ENCODE measurements at regions not wholly inside any gene's neighbourhood (a gene's known extent, or its start where the extent isn't known, plus 50 kb on each side); places are given as distances from the start of the nearest gene placed in this dataset.
"Not testable (repeated sequence)": the region's sequence is repeated elsewhere in the genome, so short reads cannot be mapped to it uniquely, and the experiment has no call there.

- not testable (repeated sequence) for DNase-seq; H3K27me3 ChIP-seq (ENCODE audit: control insufficient read depth, insufficient read depth, low read length); H3K36me3 ChIP-seq (replicated peaks; ENCODE audit: control insufficient read depth, insufficient read depth, low read length); H3K4me3 ChIP-seq (ENCODE audit: insufficient read depth, low read depth, low read length)
Observed at GRCh38 chr12:131322460-131322859, 368.8 kb downstream of the ADGRD1 start.

DNA sequence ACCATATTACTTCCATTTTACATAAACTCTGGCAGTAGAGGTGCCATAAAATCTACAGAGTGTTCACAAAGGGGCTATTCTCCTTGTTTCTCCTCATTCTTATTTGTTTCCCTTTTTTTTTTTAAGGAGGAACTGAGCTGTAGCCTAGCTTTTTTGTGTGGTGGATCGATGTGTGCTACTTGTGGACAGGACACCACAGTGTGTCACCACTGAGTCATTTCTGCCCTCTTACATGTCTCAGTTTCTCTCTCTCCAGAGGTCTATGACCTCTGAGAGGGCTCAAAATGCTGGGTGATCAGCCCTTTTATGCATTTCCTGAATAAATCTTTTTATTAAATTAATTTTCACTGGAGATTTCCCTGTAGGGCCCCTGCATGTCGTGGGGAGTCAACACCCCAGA, 370.2 kb downstream of the ADGRD1 start:
- DNase-seq: no peak
- no peak overlapping the region for H3K4me3 ChIP-seq (ENCODE audit: insufficient read depth, low read depth, low read length)
- H3K36me3 ChIP-seq (replicated peaks; ENCODE audit: control insufficient read depth, insufficient read depth, low read length): no peaks in the 10 kb centered on the region
- no peaks in the 10 kb centered on the region for H3K27me3 ChIP-seq (ENCODE audit: control insufficient read depth, insufficient read depth, low read length)

DNA sequence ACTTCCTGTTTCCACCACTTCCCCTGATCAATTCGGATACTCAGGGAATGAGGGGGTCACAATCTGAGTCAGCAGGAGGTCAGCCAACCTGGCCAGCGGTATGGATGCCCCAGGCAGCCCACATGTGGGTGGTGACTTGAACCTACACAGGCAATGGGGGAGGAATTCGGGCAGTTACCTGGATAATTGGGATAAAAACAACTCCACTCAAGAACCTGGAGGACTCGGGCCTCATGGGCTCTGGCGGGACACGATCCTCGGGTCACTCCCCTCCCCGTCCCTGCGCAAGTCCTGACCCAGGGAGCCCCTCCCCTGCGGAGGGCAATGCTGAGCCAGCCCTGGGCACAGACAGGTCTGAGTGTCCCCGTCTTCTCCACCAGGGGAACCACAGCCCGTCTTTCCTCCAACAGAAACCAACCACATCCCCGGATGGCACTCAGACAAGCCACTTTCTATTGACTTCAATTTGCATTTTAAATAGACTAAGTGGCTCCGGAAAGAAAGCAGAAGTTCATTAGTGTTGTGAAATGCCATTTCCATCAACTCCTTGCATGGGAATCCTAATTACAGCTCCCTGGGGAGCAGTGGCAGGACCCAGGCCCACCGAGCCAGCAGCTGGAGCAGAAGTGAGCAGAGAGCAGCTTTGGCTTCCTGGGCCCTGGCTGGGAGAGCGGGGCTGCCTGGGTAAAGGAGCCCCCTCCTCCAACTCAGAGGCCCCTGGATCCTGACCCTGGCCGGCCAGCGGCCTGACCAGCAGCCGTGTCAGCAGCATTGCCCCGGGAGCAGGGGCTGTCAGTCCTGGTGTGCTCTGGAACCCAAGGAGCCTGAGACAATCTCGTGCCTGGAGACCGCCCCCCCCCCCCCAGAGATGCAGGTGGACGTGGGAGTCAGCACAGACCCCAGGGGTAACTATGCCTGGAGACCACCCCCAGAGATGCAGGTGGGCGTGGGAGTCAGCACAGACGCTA, 374.1 kb downstream of the ADGRD1 start:
- no peaks in the 10 kb centered on the region for H3K36me3 ChIP-seq (replicated peaks; ENCODE audit: control insufficient read depth, insufficient read depth, low read length)
- peak; percentile 86 for DNase-seq
- H3K4me3 ChIP-seq (ENCODE audit: insufficient read depth, low read depth, low read length): no peak overlapping the region
- no peaks in the 10 kb centered on the region for H3K27me3 ChIP-seq (ENCODE audit: control insufficient read depth, insufficient read depth, low read length)

GRCh38 chr12:131328861-131329845, 375.4 kb downstream of the ADGRD1 start:
- H3K4me3 ChIP-seq (ENCODE audit: insufficient read depth, low read depth, low read length); H3K36me3 ChIP-seq (replicated peaks; ENCODE audit: control insufficient read depth, insufficient read depth, low read length); DNase-seq; H3K27me3 ChIP-seq (ENCODE audit: control insufficient read depth, insufficient read depth, low read length): not testable (repeated sequence)

- H3K27me3 ChIP-seq (ENCODE audit: control insufficient read depth, insufficient read depth, low read length): no peaks in the 10 kb centered on the region
- H3K36me3 ChIP-seq (replicated peaks; ENCODE audit: control insufficient read depth, insufficient read depth, low read length): no peaks in the 10 kb centered on the region
- no peak overlapping the region for H3K4me3 ChIP-seq (ENCODE audit: insufficient read depth, low read depth, low read length)
- DNase-seq: no peak
Observed at GRCh38 chr12:131330106-131330815, 376.6 kb downstream of the ADGRD1 start.

- Histone ChIP-seq H3K27me3 (ENCODE audit: control insufficient read depth, insufficient read depth, low read length) (no peaks in the 10 kb centered on the region), H3K4me3 (ENCODE audit: insufficient read depth, low read depth, low read length) (no peak overlapping the region), H3K36me3 (replicated peaks; ENCODE audit: control insufficient read depth, insufficient read depth, low read length) (no peaks in the 10 kb centered on the region)
- no peak for DNase-seq
Observed at GRCh38 chr12:131331148-131331750, 377.5 kb downstream of the ADGRD1 start.

DNA sequence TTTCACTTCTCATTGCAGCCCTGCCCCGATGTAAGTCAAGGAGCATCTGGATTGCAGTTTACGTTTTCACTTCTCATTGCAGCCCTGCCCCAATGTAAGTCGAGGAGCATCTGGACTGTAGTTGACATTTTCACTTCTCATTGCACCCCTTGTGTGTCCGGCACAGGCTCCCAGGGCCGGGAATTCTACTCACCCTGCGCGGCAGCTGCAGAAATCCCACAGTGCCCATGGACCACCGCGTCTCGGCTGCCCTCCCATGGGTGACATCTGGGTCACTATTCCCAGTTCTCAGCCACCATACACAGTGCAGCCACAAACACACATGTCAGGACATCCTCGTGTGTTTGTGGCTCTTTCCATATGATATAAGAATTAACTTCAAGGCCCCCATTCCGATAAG, 378.5 kb downstream of the ADGRD1 start:
- no peak for DNase-seq
- H3K27me3 ChIP-seq (ENCODE audit: control insufficient read depth, insufficient read depth, low read length): no peaks in the 10 kb centered on the region
- H3K36me3 ChIP-seq (replicated peaks; ENCODE audit: control insufficient read depth, insufficient read depth, low read length): no peaks in the 10 kb centered on the region
- no peak overlapping the region for H3K4me3 ChIP-seq (ENCODE audit: insufficient read depth, low read depth, low read length)

DNA sequence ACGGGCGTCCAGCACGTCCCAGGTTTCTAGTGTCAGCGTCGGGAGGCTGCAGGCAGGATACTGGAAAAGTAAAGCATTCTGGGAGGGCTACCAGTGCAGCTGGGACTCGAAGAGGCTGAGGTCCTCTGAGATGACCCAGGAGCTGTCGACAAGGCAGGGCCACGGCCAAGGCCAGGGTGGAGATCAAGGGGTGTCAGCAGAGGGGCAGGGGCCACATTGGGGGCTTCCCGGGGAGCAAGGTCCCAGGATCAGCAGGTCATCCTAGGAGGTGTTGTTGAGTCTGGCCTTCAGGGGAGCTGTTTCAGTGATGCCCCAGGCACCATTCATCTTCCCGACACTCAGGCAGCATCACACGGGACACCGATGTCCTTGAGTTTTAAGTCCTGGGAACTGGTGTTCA, 377.8 kb upstream of the SFSWAP start:
- no peak for DNase-seq
- no peaks in the 10 kb centered on the region for H3K36me3 ChIP-seq (replicated peaks; ENCODE audit: control insufficient read depth, insufficient read depth, low read length)
- H3K27me3 ChIP-seq (ENCODE audit: control insufficient read depth, insufficient read depth, low read length): no peaks in the 10 kb centered on the region
- H3K4me3 ChIP-seq (ENCODE audit: insufficient read depth, low read depth, low read length): no peak overlapping the region

- no peaks in the 10 kb centered on the region for H3K36me3 ChIP-seq (replicated peaks; ENCODE audit: control insufficient read depth, insufficient read depth, low read length)
- no peaks in the 10 kb centered on the region for H3K27me3 ChIP-seq (ENCODE audit: control insufficient read depth, insufficient read depth, low read length)
- H3K4me3 ChIP-seq (ENCODE audit: insufficient read depth, low read depth, low read length): no peak overlapping the region
- DNase-seq: no peak
Observed at GRCh38 chr12:131333621-131334440, 377.1 kb upstream of the SFSWAP start.

DNA sequence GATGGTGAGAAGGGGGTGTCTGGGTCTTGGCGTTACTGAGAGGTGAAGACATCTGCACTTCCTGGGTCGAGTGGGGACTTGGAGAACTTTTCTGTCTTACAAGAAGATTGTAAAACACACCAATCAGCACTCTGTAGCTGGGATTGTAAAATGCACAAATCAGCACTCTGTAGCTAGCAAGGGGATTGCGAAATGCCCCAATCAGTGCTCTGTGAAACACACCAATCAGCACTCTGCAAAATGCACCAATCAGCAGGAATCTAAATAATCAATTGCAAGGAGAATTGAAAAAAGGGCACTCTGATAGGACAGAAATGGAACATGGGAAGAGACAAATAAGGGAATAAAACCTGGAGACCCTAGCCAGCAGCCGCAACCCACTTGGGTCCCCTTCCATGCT, 376.1 kb upstream of the SFSWAP start:
- Histone ChIP-seq H3K27me3 (ENCODE audit: control insufficient read depth, insufficient read depth, low read length) (no peaks in the 10 kb centered on the region), H3K36me3 (replicated peaks; ENCODE audit: control insufficient read depth, insufficient read depth, low read length) (no peaks in the 10 kb centered on the region), H3K4me3 (ENCODE audit: insufficient read depth, low read depth, low read length) (no peak overlapping the region)
- DNase-seq: no peak

- DNase-seq: no peak
- no peaks in the 10 kb centered on the region for H3K27me3 ChIP-seq (ENCODE audit: control insufficient read depth, insufficient read depth, low read length)
Observed at GRCh38 chr12:131335456-131335855, 375.4 kb upstream of the SFSWAP start.

DNA sequence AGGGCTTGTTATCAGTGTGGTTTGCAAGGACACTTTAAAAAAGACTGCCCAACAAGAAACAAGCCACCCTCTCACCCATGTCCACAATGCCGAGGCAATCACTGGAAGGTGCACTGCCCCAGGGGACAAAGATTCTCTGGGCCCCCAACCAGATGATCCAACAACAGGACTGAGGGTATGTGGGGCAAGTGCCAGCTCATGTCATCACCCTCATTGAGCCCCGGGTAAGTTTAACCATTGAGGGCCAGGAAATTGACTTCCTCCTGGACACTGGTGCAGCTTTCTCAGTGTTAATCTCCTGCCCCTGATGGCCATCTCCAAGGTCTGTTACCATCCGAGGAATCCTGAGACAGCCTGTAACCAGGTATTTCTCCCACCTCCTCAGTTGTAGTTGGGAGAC, 373.0 kb upstream of the SFSWAP start:
- DNase-seq; H3K36me3 ChIP-seq (replicated peaks; ENCODE audit: control insufficient read depth, insufficient read depth, low read length); H3K27me3 ChIP-seq (ENCODE audit: control insufficient read depth, insufficient read depth, low read length): not testable (repeated sequence)

More at GRCh38 chr12:131335456-131335855, 375.4 kb upstream of the SFSWAP start:
- no peaks in the 10 kb centered on the region for H3K36me3 ChIP-seq (replicated peaks; ENCODE audit: control insufficient read depth, insufficient read depth, low read length)
- no peak overlapping the region for H3K4me3 ChIP-seq (ENCODE audit: insufficient read depth, low read depth, low read length)

GRCh38 chr12:131340616-131341210, 370.2 kb upstream of the SFSWAP start:
- peak; percentile 73 for DNase-seq
- Histone ChIP-seq H3K4me3 (ENCODE audit: insufficient read depth, low read depth, low read length) (no peak overlapping the region), H3K27me3 (ENCODE audit: control insufficient read depth, insufficient read depth, low read length) (no peaks in the 10 kb centered on the region), H3K36me3 (replicated peaks; ENCODE audit: control insufficient read depth, insufficient read depth, low read length) (no peaks in the 10 kb centered on the region)

More for the DNA sequence above, 373.0 kb upstream of the SFSWAP start:
- H3K4me3 ChIP-seq (ENCODE audit: insufficient read depth, low read depth, low read length): not testable (repeated sequence)

Data from H7 (cell line).